ENCODE measurements at regions not wholly inside any gene's neighbourhood (a gene's known extent, or its start where the extent isn't known, plus 50 kb on each side); places are given as distances from the start of the nearest gene placed in this dataset.
"Not testable (repeated sequence)": the region's sequence is repeated elsewhere in the genome, so short reads cannot be mapped to it uniquely, and the experiment has no call there.

GRCh38 chr12:88362439-88362838, 217.8 kb downstream of the KITLG start:
- Mint-ChIP-seq H3K36me3 (ENCODE audit: low read depth) (no peaks in the 10 kb centered on the region), H3K4me1 (peaks cover 25% of the 10 kb centered on the region), H3K9me3 (no peaks in the 10 kb centered on the region)

DNA sequence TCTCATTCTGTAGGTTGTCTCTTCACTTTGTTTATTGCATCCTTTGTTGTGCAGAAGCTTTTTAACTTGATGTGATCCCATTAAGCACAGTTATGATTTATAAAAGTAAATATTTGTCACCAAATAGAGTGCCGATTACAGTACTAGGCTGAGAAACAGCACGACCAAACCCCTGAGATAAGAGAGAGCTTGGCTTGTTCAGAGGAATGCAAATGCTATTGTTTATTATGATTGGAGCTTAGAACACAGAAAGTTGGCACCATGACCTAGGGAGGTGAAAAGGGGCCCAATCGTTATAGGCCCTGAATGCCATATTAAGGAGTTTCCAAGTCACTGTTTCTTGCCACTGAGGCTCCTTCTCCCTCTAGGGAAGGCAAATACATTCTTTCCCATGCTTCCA, 214.9 kb downstream of the KITLG start:
- Mint-ChIP-seq H3K27ac (no peak overlapping the region), H3K36me3 (ENCODE audit: low read depth) (no peaks in the 10 kb centered on the region), H3K27me3 (ENCODE audit: low read depth, poor library complexity) (no peaks in the 10 kb centered on the region), H3K4me3 (no peak overlapping the region), H3K9me3 (no peaks in the 10 kb centered on the region), H3K4me1 (peaks cover 21% of the 10 kb centered on the region)
- TF ChIP-seq CTCF (IDR thresholded peaks at IDR 0.05), result no peak
- DNase-seq, result no peak

More at GRCh38 chr12:88362439-88362838, 217.8 kb downstream of the KITLG start:
- no peak overlapping the region for H3K4me3 Mint-ChIP-seq
- no peak overlapping the region for H3K27ac Mint-ChIP-seq
- no peak for DNase-seq
- no peak for TF ChIP-seq CTCF (IDR thresholded peaks at IDR 0.05)
- no peaks in the 10 kb centered on the region for H3K27me3 Mint-ChIP-seq (ENCODE audit: low read depth, poor library complexity)

DNA sequence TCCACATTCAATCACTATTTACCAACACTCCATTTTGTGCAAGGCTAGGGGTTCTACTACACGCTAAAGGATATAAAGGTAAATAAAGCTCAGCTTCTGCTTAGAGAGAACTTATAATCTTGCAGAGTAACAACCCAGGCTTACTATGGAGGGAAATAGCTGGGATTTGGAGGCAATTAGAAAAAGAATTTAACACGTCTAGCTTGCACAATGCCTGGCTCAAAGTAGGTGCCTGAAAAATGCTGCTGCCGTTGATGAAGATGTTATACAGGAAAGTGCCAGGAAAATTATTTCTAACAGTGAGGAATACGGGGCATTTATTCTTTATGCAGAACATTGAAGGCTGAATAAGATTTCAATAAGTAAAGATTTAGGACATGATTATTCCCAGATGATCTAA, 214.2 kb downstream of the KITLG start:
- no peak for TF ChIP-seq CTCF (IDR thresholded peaks at IDR 0.05)
- no peaks in the 10 kb centered on the region for H3K9me3 Mint-ChIP-seq
- no peaks in the 10 kb centered on the region for H3K27me3 Mint-ChIP-seq (ENCODE audit: low read depth, poor library complexity)
- no peak overlapping the region for H3K4me3 Mint-ChIP-seq
- no peak for DNase-seq
- peaks cover 20% of the 10 kb centered on the region for H3K4me1 Mint-ChIP-seq
- no peaks in the 10 kb centered on the region for H3K36me3 Mint-ChIP-seq (ENCODE audit: low read depth)
- H3K27ac Mint-ChIP-seq, result no peak overlapping the region

DNA sequence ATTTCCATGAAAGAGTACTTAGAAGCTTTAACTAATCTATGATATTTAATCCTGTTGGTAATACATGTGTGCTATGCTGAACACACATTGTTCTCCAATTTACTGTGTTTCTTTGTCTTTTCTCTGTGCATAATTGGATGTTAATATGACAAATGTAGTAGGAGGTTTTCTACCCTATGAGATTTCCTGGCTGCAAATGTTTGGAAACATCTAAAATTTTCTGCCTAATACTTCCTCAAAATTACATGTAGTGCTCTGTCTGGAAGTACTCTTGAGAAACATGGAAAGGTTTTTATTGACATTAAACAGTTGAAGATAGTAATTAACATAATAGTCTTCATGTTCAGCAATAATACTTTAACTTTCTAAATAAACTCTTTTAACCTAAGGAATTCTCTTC, 213.0 kb downstream of the KITLG start:
- Mint-ChIP-seq H3K36me3 (ENCODE audit: low read depth) (no peaks in the 10 kb centered on the region), H3K4me3 (no peak overlapping the region), H3K4me1 (peaks cover 16% of the 10 kb centered on the region), H3K9me3 (no peaks in the 10 kb centered on the region), H3K27me3 (ENCODE audit: low read depth, poor library complexity) (no peaks in the 10 kb centered on the region), H3K27ac (no peak overlapping the region)
- TF ChIP-seq CTCF (IDR thresholded peaks at IDR 0.05), result no peak
- no peak for DNase-seq

DNA sequence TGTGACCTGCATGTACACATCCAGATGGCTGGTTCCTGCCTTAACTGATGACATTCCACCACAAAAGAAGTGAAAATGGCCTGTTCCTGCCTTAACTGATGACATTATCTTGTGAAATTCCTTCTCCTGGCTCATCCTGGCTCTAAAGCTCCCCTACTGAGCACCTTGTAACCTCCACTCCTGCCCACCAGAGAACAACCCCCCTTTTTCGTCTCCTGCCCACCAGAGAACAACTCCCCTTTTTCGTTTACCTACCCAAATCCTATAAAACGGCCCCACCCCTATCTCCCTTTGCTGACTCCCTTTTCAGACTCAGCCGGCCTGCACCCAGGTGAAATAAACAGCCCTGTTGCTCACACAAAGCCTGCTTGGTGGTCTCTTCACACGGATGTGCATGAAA, 212.2 kb downstream of the KITLG start:
- H3K4me1 Mint-ChIP-seq; H3K27me3 Mint-ChIP-seq (ENCODE audit: low read depth, poor library complexity); H3K9me3 Mint-ChIP-seq; H3K27ac Mint-ChIP-seq; H3K36me3 Mint-ChIP-seq (ENCODE audit: low read depth); DNase-seq; H3K4me3 Mint-ChIP-seq: not testable (repeated sequence)

DNA sequence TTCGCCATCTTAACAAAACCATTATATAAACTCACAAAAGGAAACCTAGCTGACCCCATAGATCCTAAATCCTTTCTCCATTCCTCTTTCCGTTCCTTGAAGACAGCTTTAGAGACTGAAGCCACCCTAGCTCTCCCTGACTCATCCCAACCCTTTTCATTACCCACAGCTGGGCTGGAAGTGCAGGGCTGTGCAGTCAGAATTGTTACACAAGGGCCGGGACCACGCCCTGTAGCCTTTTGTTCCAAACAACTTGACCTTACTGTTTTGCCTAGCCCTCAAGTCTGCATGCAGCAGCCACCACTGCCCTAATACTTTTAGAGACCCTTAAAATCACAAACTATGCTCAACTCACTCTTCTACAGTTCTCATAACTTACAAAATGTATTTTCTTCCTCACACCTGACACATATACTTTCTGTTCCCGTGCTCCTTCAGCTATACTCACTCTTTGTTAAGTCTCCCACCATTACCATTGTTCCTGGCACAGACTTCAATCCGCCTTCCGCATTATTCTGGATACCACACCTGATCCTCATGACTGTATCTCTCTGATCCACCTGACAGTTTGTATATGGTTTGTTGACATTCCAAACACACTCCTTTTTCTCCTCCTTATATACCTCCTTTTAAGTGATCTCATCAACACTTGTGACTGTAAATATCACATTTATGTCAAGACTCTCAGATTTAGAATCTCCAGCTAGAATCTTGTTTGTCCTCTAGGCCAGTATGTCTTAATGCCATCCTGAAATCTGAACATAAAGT, 208.7 kb downstream of the KITLG start:
- Mint-ChIP-seq H3K27me3 (ENCODE audit: low read depth, poor library complexity) (no peaks in the 10 kb centered on the region), H3K36me3 (ENCODE audit: low read depth) (no peaks in the 10 kb centered on the region), H3K4me1 (no peaks in the 10 kb centered on the region), H3K4me3 (no peak overlapping the region), H3K9me3 (no peaks in the 10 kb centered on the region), H3K27ac (no peak overlapping the region)
- no peak for DNase-seq
- no peak for TF ChIP-seq CTCF (IDR thresholded peaks at IDR 0.05)
